Epithelial cell of prostate (primary cell): ENCODE measurements at regions not wholly inside any gene's neighbourhood (a gene's known extent, or its start where the extent isn't known, plus 50 kb on each side); places are given as distances from the start of the nearest gene placed in this dataset.

Experiments
- DNase-seq: peaks from one replicate; pipeline ENCODE4 v3.0.0-alpha.2; 2011; ENCODE audit warnings: low read depth, low spot score
- H3K27ac ChIP-seq: fragments of 450-650 bp; 2 replicates; pipeline ENCODE4 v1.5.1; 2017; ENCODE audit warnings: mild to moderate bottlenecking

DNA sequence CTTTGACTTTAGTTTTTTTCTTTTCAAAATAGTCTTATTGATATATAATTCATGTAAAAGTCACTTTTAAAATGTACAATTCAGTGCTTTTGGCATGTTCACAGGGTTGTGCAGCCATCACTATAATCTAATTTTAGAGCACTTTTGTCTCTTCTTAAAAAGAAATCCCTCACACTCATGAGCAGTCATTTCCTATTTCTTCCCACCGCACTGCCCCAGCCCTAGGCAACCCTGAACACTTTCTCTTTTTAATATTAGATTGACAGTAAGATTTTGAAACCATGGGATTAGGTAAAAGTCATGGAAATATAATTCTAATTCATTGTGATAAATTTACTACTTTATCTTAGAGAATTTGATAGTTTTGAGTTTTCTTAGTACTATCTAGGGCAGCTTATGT is 309.4 kb downstream of the UTRN start:
- no peak overlapping the region for H3K27ac ChIP-seq
- DNase-seq = no peak

DNA sequence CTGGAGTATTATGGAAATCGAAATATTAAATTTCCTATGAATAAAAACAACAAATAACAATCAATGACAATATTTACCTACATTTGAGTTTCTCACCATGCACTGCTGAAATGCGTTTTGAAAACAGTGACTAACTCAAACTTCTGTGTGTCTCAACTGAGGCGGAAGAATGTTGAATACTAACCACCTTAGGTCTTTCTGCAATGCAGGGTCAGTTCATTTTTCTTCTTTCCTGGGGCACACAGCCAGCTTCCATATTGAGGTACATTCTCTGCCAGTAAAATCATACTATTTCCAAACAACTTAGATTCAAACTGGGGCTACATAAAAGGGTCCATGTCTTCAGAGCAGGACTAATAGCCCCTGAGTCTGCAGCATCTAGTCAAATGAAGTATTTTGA is 310.1 kb downstream of the UTRN start:
- H3K27ac ChIP-seq = no peak overlapping the region
- no peak for DNase-seq

DNA sequence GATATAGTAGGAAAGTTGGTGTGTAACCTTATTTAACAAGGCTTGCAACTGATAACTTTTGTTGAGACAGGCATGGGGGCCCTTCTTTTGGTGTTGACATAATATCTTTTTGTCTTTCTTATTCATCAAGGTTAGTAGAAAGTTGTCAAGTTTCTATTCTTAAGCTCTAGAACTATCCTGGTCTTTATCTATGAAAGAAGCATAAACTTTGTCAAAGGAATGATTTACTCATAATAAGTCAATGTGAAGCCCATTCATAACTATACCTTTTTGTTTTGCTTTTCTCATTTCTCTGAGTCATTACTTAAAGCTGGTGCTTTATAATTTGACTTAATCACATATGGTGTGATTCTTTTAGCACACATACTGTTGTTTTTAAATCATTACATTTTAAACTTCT is 312.4 kb downstream of the UTRN start:
- no peak overlapping the region for H3K27ac ChIP-seq
- no peak for DNase-seq

DNA sequence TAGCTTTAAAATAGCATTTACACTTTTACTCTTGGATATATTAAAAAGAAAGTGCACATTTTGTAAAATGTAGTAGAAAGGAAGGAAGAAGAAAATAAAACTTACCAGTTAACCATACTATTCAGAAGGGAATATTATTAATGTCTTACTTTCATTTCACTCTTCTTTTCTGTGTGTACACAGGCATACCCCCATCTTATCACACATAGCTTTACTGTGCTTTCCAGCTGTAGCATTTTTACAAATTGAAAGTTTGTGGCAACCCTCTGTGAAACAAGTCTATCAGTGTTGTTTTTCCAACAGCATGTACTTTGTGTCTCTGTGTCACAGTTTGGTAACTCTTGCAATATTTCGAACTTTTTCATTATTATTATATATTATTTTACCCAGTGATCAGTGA is 314.5 kb downstream of the UTRN start:
- H3K27ac ChIP-seq = no peak overlapping the region
- no peak for DNase-seq

DNA sequence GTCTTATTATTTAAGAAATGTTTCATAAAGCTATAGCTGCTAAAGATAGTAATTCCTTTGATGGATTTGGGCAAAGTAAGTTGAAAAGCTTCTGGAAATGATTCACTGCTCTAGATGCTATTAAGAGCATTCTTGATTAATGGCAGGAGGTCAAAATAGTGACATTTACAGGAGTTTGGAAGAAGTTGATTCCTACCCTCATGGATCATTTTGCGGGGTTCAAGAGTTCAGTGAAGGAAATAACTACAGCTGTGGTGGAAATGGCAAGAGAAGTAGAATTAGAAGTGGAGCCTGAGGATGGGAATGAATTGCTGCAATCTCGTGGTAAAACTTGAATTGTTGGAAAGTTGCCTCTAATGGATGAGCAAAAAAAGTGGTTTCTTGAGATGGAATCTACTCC is 316.1 kb downstream of the UTRN start:
- H3K27ac ChIP-seq = no peak overlapping the region
- DNase-seq = no peak

DNA sequence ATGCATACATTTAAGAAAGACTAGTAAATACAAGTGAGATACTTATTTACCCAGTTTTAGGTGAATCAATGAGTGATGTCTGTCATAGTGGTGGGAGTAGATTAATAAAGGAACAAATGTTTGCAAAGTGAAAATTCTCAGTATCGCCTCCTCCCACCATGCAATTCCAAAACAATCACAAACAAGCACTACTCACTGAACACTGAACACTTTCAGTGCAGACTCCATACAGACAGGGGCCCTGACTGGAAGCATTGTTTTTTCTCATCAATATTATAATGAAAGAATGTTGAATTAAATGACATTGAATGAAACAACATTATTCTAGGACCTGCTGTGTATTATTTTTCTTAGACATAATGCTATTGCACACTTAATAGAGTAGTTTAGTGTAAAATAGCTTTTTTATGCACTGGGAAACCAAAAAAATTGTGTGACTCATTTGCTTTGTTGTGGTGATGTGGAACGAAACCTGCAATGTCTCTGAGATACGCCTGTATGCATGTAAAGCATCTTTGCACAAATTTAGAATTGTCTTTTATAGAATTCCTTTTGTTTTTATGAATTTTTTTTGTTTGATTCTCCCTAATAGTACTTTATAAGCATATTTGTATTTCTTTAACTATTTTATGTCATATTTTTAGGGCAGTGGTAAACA is 317.5 kb downstream of the UTRN start:
- DNase-seq = no peak
- H3K27ac ChIP-seq = no peak overlapping the region

DNA sequence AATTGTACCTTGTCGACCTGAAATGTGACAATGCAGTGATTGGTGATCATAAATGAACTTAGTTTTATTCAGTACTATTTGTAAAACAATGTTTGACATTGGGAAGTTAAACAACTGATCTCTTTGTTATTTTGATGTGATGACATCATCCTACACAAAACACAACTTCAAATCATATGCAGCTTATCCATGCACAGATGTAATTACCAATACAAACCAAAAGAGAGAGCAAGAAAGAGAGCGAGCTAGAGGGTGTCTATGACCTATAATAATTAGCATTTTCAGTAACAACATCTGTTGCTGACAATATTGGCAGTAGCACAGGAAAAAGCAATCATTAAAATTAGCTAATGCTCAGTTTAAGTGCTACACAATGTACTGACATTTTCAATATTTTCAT is 320.9 kb downstream of the UTRN start:
- no peak for DNase-seq
- H3K27ac ChIP-seq = no peak overlapping the region

DNA sequence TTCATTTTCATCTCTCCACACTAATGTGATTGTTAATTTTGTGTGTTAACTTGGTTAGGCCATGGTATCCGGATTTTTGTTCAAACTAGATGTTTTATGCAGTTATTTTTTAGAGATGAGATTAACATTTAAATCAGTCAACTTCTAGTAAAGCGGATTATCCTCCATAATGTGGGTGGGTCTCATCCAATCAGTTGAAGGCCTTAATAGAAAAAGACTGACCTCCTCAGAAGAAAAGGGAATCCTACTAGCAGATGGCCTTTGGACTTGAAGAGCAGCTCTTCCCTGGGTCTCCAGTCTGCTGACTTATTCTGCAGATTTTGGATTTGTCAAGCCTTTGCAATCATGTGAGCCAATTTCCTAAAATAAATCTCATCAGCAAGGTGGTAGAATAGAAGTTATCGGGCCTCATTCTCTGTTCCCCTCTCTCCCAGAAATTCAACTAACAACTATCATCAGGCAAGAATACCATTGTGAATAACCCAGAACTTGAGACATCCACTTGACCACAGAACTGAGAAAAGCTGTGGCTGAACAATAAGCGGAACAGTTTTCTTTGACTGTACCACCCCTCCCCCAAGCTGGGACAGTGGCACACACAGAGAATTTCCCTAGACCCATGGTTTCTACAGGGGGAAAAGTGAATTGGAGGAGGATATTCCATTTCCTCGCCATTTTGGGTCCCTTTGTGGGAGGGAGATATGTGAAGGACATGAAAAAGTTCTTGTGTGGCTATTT is 323.0 kb downstream of the UTRN start:
- no peak for DNase-seq
- H3K27ac ChIP-seq = no peak overlapping the region

DNA sequence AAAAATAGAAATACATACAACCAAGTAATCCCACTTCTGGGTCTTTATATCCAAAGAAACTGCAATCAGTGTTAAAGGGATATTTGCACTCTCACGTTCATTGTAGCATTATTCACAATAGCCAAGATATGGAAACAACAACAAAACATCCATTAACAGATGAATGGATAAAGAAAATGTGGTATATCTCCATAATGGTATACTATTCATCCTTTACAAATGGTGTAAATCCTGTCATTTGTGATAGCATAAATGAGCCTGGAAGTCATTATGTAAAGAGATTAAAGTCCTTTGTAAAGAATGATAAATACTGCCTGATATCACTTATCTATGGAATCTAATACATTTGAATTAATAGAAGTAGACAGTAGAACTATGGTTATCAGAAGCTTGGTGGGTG is 327.7 kb downstream of the UTRN start:
- DNase-seq = no peak
- H3K27ac ChIP-seq = no peak overlapping the region

DNA sequence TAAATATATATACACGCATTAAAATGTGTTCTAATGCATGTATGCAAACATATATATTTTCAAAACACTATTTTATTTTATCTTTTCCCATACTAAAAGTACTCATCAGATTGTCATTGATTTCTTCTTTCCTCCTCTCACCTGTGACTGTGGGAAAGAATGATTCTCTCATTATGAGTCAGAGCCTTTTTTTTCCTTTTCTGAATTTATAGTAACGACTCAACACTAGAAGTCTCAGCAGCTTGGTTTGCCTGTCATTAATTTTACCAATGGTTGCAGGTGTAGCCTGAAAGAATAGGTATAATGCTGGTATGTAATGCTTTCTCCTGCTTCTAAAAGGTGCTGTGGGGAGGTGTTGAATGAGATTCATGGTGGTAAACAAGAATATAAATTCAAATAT is 328.7 kb downstream of the UTRN start:
- peak; percentile 5 for DNase-seq
- no peak overlapping the region for H3K27ac ChIP-seq

DNA sequence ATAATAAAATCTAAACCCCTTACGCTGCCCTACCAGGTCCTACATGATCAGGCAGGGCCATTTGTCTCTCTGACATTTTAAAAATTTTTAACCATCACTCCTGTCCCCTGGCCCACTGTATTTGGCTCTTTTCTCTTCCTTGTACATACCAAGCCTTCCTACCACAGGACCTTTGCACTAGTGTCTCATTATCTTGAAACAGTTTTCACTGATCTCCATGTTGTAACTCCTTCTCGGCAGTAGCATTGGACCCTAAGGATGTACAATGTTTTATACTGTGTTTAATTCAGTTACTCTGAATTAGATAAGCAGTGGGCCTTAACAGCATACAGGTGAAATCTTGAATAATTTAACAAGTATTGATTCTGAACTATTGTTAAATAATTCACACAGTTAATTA is 330.7 kb downstream of the UTRN start:
- no peak overlapping the region for H3K27ac ChIP-seq
- no peak for DNase-seq

DNA sequence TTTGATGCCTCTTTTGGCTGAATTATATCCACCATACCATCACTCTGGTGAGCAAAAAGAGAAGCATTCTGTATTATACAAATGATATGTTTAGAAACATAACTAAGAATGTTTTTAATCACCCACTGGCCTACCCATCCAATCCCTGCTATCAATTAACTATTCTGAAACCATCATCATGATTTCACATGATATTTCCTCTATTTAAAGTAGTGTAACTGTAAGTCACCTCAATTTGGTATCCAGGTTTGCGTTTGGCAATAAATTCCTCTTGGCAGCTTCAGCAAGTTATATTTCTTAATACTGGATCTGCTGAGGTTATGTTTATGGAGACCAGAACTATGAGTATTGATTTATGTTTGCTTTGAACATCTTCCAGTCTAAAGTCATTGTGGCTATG is 332.1 kb downstream of the UTRN start:
- DNase-seq = no peak
- no peak overlapping the region for H3K27ac ChIP-seq

DNA sequence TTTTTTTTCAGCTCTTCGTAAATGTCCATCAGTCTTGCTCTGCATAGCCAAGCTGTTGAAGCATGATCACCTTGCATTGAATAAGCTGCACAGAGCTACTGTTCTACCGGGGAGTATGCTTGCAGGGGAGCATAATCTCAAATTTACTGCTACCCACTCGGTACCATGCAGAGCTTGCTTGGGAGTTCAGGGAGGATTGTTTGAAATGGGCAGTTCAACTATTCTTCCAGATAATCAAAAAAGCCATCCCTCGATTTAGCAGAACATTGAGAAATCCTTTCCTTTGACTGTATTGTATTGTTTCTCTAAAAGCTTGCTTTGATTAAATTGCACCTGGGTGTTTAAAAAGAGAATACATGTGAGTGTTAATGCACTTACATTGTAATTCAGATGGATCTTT is 332.6 kb downstream of the UTRN start:
- H3K27ac ChIP-seq = no peak overlapping the region
- DNase-seq = no peak

DNA sequence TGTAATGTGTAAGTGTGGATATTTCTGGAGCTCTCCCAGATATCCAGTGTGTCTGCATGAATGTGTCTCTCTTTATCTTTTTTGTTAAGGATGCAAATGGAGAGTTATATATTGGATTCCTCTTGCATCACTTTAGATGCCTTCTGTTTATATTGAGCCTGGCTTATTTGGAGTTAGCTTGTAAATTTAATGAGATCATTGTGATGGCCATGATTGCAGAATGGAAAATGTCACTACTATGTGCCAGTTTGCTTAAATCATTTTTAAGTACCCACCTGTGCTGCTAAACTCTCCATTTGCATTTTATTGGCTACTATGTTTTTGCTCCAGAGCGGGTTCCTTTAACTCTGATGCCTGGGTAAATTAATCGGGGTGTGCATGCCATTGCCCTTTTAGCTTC is 334.8 kb downstream of the UTRN start:
- H3K27ac ChIP-seq = no peak overlapping the region
- DNase-seq = no peak

DNA sequence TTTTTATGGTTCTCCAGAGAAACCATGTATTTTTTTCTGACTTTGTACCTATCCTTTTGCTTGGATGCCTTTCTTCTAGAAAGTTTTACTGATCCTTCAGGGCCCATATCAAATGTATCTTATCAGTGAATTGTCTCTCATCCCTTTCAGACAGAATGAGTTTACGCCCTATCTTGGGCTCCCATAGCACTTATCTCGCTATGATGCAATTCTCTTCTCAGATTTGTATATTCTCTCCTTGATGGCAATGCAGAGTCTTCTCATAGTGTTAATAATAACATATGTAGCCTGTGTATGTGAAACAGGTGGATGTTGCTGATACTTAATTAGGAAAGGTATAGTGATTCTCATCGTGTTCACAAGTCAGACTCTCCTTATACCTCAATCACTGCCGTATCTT is 336.2 kb downstream of the UTRN start:
- no peak for DNase-seq
- no peak overlapping the region for H3K27ac ChIP-seq

DNA sequence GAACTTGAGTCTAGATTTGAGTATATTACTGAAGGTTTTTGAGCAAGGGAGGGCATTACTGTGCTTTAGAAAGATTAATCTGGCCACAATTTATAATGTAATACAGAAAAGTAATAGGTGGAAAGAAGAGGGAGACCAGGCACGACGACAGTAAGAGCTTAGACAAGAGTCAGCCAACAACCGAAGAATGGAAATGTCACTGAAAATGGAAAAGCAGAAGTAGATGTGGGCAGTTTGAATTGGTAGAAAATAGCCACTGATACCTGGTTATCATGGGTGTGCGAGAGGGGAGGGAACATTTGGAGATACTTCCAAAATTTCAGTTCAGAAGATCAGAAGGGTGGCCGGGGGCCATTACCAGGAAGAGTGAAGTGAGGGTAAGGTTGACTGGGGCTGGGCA is 339.1 kb downstream of the UTRN start:
- H3K27ac ChIP-seq = no peak overlapping the region
- no peak for DNase-seq

DNA sequence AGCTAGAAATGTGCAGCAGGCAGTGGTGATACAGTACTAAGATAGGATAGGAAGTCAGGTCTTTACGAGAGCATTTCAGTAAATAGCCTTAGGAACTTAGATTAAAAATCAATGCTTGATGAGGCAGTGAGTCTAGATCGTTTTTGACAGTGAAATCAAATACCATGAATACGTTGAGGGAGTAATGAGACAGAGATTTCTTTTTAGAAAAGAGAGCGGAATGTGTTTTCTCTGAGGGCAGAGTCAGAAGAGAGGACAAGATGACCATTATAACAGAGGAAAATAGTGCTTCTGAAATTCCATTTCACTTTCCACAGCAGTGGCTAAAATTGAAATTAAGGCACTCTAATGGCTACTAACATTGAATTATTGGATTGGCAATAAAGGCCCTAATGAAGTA is 339.6 kb downstream of the UTRN start:
- no peak overlapping the region for H3K27ac ChIP-seq
- DNase-seq = no peak

DNA sequence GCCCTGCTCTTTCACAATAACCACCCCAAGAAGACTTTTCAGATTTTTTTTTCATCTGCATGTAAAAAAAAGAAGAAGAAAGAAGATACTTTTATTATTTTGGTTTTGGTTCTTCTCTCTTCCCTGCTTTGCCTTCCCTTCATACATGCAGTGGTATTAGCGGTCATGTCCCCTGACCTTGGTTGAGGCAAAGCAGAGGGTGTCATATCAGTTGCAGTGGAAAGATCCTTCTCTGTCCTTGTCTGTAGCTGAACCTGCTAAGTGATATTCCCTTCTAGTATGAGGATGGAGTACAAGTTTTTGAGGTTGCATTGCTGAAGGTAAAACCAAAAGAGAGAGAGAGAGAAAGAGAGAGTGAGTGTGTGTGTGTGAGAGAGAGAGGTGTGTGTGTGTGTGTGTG is 345.7 kb downstream of the UTRN start:
- no peak overlapping the region for H3K27ac ChIP-seq
- DNase-seq = no peak

DNA sequence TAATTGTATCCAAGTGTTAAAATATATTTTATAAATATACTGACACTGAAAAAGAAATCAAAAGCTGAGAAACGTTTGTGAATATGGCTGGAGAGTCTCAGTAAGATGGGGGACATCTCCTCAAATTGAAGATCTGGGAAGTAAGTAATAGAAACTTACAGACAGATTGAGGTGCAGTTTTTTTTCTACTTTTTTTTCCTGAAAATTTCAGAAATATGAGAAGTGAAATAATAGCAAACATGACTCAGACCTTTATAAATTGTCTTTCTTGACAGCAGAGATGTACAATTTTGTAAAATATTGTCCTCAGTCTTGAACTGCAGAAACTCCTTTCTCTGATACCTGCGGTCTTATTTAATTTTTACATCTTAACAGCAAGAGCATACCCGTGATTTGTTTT is 347.1 kb downstream of the UTRN start:
- no peak for DNase-seq
- H3K27ac ChIP-seq = no peak overlapping the region

DNA sequence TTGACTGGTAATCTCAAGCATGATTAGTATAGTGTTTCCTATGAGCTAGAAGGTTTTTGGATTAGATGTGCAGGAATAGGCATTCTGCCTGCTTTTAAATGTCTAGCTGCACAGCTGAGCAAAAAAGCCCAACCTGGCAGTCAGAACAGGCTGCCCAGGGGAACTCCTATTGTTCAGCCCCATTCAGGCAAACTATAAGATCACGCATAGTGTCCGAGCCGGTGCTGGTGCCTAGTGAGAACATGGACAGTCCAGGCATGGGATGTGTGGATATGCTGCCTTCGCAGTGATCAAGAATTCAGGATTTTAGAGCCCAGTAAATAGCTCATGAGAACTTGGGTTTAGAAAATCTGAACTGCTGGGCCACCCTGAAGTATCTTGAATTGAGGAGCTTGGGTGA is 348.8 kb downstream of the UTRN start:
- H3K27ac ChIP-seq = no peak overlapping the region
- DNase-seq = no peak

DNA sequence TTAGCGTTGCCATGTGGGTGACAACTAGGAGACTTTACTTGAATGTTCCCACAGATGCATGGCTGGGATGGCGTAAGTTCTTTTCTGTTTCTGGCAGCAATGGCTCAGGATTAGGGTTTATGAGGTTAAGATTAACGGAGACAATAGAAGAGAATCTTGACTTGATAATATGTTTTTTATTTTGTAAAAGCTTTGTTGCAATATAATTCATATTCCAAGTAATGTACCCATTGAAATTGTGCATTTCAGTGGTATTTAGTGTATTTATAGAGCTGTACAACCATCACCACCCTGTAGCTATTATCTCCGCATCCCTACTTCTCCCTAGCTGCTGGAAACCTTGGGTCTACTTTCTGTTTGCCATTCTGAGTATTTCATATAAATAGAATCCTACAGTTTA is 349.2 kb downstream of the UTRN start:
- DNase-seq = no peak
- H3K27ac ChIP-seq = no peak overlapping the region

DNA sequence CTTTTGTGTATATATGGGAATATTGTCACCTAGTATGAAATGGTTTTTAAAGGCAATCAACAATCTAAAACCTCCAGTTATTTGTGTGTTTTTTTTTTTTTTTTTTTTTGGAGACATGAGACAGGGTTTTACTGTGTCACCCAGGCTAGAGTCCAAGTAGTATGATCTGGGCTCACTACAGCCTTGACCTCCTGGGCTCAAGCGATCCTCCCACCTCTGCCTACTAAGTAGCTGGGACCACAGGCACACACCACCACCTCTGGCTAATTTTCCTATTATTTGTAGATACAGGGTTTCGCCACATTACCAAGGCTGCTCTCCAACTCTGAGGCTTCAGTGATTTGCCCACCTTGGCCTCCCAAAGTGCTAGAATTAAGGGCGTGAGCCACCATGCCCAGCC is 349.9 kb downstream of the UTRN start:
- no peak overlapping the region for H3K27ac ChIP-seq
- no peak for DNase-seq
